ENCODE measurements at regions not wholly inside any gene's neighbourhood (a gene's known extent, or its start where the extent isn't known, plus 50 kb on each side); places are given as distances from the start of the nearest gene placed in this dataset.

DNA sequence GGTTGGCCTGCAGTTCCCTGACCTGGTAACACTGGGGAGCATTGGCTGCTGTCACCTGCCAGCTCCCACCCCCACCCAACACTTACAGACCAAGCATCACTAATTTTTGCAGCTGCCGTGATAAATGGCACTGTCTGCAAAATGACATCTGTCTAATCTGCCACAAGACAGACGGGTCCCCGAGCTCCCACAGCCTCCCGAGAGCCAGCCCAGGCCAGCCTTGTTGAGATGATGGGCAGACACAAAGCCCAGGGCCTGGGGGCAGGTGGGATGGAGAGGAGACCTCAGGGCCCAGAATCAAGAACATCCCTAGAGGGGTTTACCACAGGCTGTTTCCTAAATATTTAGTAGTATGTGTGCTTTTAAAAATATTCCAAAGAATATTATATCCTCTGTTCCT lies 203.4 kb downstream of the TBC1D2B start:
- TF ChIP-seq POLR2AphosphoS5 (IDR thresholded peaks at IDR 0.05): no peak
- no peak for TF ChIP-seq EP300 (IDR thresholded peaks at IDR 0.05)
- TF ChIP-seq CTCF (IDR thresholded peaks at IDR 0.05): no peak
- TF ChIP-seq POLR2A (IDR thresholded peaks at IDR 0.05): no peak
